Duodenal mucosa (tissue), 2 donors: ENCODE measurements at regions not wholly inside any gene's neighbourhood (a gene's known extent, or its start where the extent isn't known, plus 50 kb on each side); places are given as distances from the start of the nearest gene placed in this dataset.

Experiments
- H3K27ac ChIP-seq: one replicate; pipeline ENCODE4 v1.7.0; 2013; ENCODE audit warnings: low read depth, low read length
- H3K27me3 ChIP-seq, 2 donors: one replicate each; pipeline ENCODE4 v1.7.0; 2013; ENCODE audit warnings: low read length in 2 of 2, control low read depth in 1 of 2; ENCODE audit not compliant: insufficient read depth in 2 of 2, control insufficient read depth in 1 of 2
- H3K36me3 ChIP-seq, 2 donors: one replicate each; pipeline ENCODE4 v1.7.0; 2013; ENCODE audit warnings: low read length in 2 of 2, control low read depth in 1 of 2; ENCODE audit not compliant: insufficient read depth in 2 of 2, control insufficient read depth in 1 of 2
- H3K4me1 ChIP-seq, 2 donors: one replicate each; pipeline ENCODE4 v1.7.0; 2013; ENCODE audit warnings: low read length in 2 of 2, control low read depth in 1 of 2; ENCODE audit not compliant: insufficient read depth in 2 of 2, control insufficient read depth in 1 of 2
- H3K4me3 ChIP-seq, 2 donors: one replicate each; pipeline ENCODE4 v1.7.0; 2013; ENCODE audit warnings: low read length in 2 of 2, low read depth in 1 of 2
- H3K9ac ChIP-seq, 2 donors: one replicate each; pipeline ENCODE4 v1.7.0; 2013; ENCODE audit warnings: low read length in 2 of 2, low read depth in 1 of 2
- H3K9me3 ChIP-seq, 2 donors: one replicate each; pipeline ENCODE4 v1.7.0; 2013; ENCODE audit warnings: low read length in 2 of 2, control low read depth in 1 of 2; ENCODE audit not compliant: control insufficient read depth in 1 of 2

GRCh38 chr2:15793978-15794377, 146.4 kb upstream of the MYCN start:
- Histone ChIP-seq H3K4me1 (no peaks in the 10 kb centered on the region), H3K9me3 (no peaks in the 10 kb centered on the region), H3K36me3 (no peaks in the 10 kb centered on the region), H3K27ac (no peak overlapping the region), H3K27me3 (no peaks in the 10 kb centered on the region), H3K9ac (no peak overlapping the region), H3K4me3 (no peak overlapping the region)

DNA sequence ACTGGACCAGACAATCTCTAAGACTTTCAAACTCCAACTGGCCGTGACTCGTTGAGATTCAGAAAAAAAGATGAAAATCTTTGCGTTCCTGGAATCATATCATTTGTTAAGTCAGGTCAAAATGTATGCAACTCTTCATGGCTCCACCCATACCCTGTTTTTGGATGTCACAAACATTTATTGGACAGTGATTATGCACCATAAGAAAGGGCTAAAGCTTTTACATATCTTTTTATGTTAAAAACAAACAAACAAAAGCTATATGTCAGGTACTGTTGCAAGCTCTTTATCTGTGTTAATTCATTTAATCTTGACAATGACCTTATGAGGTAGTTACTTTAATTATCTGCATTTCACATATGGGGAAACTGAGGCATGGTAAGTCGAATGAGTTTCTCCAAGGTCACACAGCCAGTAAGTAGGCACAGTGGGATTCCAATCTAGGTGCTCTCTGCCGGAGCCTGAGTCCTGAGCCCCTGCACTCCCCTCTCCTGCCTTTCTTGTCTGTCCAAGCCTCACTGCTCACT, 145.7 kb upstream of the MYCN start:
- H3K36me3 ChIP-seq: no peaks in the 10 kb centered on the region
- no peak overlapping the region for H3K27ac ChIP-seq
- no peak overlapping the region for H3K9ac ChIP-seq

GRCh38 chr2:15795426-15795825, 144.9 kb upstream of the MYCN start:
- Histone ChIP-seq H3K4me1 (no peaks in the 10 kb centered on the region), H3K27ac (no peak overlapping the region), H3K4me3 (no peak overlapping the region), H3K9me3 (no peaks in the 10 kb centered on the region), H3K36me3 (no peaks in the 10 kb centered on the region), H3K9ac (no peak overlapping the region), H3K27me3 (no peaks in the 10 kb centered on the region)

More for the DNA sequence above, 145.7 kb upstream of the MYCN start:
- Histone ChIP-seq H3K4me3 (no peak overlapping the region), H3K27me3 (no peaks in the 10 kb centered on the region), H3K4me1 (no peaks in the 10 kb centered on the region), H3K9me3 (no peaks in the 10 kb centered on the region)

DNA sequence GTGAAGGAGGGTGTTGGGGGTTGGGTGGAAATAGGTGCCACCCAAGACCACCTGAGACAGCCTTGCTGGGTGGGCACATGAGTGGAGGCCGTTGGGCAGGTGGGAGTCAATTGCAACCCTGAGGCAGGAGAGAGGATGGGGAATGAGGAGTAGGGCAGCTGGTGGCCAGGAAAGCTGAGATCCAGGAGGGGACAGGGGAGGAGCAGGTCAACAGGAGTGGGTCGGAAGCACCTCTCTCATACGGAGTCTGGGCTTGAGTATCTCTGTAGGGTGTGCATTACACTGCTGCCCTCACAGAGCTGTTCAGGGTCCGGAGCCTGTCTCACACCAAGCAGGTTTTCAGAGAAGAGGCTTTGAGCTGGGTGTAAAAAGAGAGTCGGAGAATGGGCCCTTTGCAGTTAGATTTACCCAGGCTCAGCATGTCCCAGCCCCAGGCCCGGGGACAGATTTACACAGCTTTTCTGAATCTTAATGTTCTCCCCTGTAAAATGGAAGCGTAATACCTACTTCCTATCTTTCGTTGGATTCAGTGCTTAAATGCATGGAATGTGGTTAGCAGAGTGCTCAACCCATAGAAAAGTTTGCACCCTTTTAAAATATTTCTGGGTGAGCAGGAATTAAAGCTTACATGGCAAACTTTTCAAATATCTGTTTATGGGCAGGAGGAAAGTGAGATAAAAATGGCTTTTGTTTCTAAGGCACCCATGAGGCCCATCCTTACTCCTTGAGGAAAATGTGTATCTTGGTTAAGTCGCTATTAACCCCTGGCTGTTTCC, 144.0 kb upstream of the MYCN start:
- H3K36me3 ChIP-seq: no peaks in the 10 kb centered on the region
- no peaks in the 10 kb centered on the region for H3K4me1 ChIP-seq
- H3K4me3 ChIP-seq: no peak overlapping the region
- no peaks in the 10 kb centered on the region for H3K27me3 ChIP-seq
- no peak overlapping the region for H3K9ac ChIP-seq
- H3K9me3 ChIP-seq: no peaks in the 10 kb centered on the region
- no peak overlapping the region for H3K27ac ChIP-seq

DNA sequence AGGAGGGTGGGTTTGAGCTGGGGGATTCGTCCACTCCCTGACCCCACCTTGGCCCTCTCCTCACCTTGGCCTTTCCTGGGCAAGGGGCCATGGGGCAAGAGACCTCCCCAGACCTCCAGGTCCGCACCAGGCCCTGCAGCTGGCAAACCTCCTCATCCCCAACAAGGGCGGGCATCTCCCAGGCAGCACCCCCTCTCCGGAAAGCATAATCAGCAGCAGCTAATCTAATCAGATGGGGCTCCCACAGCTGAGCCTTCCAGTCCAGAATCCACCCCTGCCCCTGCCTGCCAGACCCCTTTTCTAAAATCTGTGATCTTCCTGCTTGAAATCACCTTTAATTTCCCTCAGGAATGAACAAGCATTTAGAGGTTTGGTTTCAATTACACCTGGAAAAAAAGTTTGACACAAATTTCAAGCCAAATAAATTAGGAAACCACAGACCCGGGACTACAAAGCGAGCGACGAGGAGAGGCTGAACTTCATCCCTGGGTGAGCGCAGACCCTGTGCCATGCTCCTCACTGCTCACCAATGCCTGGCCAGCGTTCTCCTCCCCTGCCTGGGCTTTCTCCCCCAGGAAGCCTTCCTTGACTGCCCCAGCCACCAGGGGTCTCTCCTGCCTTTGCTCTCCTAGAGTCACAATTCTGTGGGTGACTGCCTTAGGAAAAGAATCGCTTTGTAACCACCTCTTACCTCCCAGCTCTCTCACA, 143.0 kb upstream of the MYCN start:
- Histone ChIP-seq H3K9me3 (no peaks in the 10 kb centered on the region), H3K36me3 (no peaks in the 10 kb centered on the region), H3K27me3 (no peaks in the 10 kb centered on the region), H3K9ac (no peak overlapping the region), H3K4me1 (no peaks in the 10 kb centered on the region), H3K4me3 (no peak overlapping the region), H3K27ac (no peak overlapping the region)

DNA sequence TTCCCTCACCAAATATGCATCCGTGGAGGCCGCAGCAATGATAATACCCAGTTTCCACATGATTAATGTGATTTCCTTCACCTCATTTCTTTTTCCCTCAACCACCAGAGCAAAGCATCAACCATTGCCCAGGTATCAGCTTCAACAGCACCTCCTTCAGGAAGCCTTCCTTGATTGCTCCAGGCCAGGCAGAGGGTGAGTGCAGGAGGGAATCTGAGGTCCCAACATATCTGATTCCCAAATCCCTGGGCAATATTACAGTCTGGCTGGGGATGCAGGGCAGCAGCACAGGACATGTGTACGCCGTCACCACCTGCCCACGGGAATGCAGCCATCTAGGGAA, 142.4 kb upstream of the MYCN start:
- Histone ChIP-seq H3K4me3 (no peak overlapping the region), H3K27me3 (no peaks in the 10 kb centered on the region), H3K9me3 (no peaks in the 10 kb centered on the region), H3K27ac (no peak overlapping the region), H3K9ac (no peak overlapping the region), H3K36me3 (no peaks in the 10 kb centered on the region), H3K4me1 (no peaks in the 10 kb centered on the region)

GRCh38 chr2:15798701-15799431, 141.5 kb upstream of the MYCN start:
- H3K4me3 ChIP-seq: no peak overlapping the region
- peaks cover 0 to 4% of the 10 kb centered on the region in 2 donors for H3K27me3 ChIP-seq
- H3K4me1 ChIP-seq: no peaks in the 10 kb centered on the region
- no peaks in the 10 kb centered on the region for H3K9me3 ChIP-seq
- H3K9ac ChIP-seq: no peak overlapping the region
- no peaks in the 10 kb centered on the region for H3K36me3 ChIP-seq
- no peak overlapping the region for H3K27ac ChIP-seq

GRCh38 chr2:15799432-15799827, 140.9 kb upstream of the MYCN start:
- H3K27me3 ChIP-seq: peaks cover 0 to 5% of the 10 kb centered on the region in 2 donors
- no peaks in the 10 kb centered on the region for H3K9me3 ChIP-seq
- no peaks in the 10 kb centered on the region for H3K36me3 ChIP-seq
- H3K27ac ChIP-seq: no peak overlapping the region
- H3K9ac ChIP-seq: no peak overlapping the region
- H3K4me3 ChIP-seq: no peak overlapping the region
- no peaks in the 10 kb centered on the region for H3K4me1 ChIP-seq

GRCh38 chr2:15800495-15801329, 139.6 kb upstream of the MYCN start:
- Histone ChIP-seq H3K36me3 (no peaks in the 10 kb centered on the region), H3K9ac (no peak overlapping the region), H3K4me3 (no peak overlapping the region), H3K9me3 (no peaks in the 10 kb centered on the region), H3K4me1 (no peaks in the 10 kb centered on the region), H3K27me3 (peaks cover 0 to 5% of the 10 kb centered on the region in 2 donors), H3K27ac (no peak overlapping the region)
